Limb (tissue), 2 donors: ENCODE measurements at regions not wholly inside any gene's neighbourhood (a gene's known extent, or its start where the extent isn't known, plus 50 kb on each side); places are given as distances from the start of the nearest gene placed in this dataset.
"Not testable (repeated sequence)": the region's sequence is repeated elsewhere in the genome, so short reads cannot be mapped to it uniquely, and the experiment has no call there.

Experiments
- DNase-seq, 2 donors: peaks; one replicate each; pipeline ENCODE4 v3.0.0-alpha.2; 2016; ENCODE audit errors: extremely low spot score in 2 of 2

- DNase-seq: no peak
These were observed 119.8 kb downstream of the ZNF330 start for GRCh38 chr4:141340458-141340857.

GRCh38 chr4:141346144-141346543 is 125.4 kb downstream of the ZNF330 start:
- DNase-seq: peak in 1 of 2 donors; percentile 80

DNA sequence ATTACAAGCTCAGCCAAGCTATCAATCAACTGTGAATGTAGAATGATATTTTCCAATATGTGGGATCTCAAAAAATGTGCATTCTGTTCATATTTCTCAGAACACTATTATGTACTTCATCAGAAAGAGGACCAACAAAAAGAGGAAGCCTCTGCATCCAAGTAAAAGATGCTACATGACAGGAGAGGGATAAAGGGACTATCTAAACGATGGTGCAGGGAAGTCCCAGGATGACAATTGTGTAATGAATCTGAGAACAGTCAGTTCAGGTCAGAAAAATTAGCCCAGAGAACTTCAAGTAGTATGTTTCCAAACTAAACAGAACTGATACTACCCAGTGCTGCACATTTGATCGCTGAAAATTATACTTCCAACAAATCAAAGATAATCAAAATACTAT is 127.0 kb downstream of the ZNF330 start:
- no peak for DNase-seq

GRCh38 chr4:141348125-141348524 is 127.4 kb downstream of the ZNF330 start:
- no peak for DNase-seq

DNA sequence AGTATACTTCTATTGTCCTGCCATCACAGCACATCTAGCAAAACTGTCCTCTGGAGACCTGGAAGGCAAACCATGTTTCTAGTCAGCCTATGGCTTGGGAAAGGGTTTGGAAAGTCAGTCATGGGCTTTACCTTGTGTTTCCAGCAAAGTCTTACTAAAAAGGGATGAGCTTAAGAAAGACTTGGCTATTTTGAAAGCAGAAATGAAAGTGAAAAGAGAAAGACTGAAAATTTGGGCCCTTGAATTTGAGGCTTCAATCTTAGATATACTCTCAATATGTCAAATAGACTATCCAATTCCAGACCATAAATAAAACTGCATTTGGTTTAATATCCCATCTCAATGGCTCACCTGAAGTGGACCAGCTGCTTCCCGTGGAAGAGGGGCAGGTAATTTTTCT is 127.9 kb downstream of the ZNF330 start:
- no peak for DNase-seq

DNA sequence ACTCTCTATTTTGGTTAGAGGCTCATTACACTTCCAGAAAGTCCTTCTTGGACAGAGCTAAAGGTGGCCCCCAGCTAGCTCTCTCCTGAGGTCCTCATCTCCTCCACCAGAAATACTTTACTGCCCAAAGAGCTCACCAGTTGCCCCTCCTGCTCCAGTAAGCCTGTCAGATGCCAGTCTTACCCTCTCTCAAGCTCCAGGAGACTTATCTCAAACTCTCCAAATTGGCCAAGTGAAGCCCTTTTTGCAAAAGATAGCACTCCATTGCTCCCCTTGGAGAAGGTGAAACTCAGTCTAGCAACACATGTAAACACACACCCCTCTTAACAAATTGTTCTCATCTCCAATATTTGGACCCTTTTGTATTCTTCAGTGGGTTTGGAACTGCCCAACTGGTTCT is 128.5 kb downstream of the ZNF330 start:
- DNase-seq: no peak

- DNase-seq: peak in 1 of 2 donors; percentile 74
These were observed 129.6 kb downstream of the ZNF330 start for GRCh38 chr4:141350122-141350905.

- no peak for DNase-seq
These were observed 131.6 kb downstream of the ZNF330 start for GRCh38 chr4:141352331-141352730.

GRCh38 chr4:141352909-141353525 is 132.3 kb downstream of the ZNF330 start:
- peak in 1 of 2 donors; percentile 52 for DNase-seq

DNA sequence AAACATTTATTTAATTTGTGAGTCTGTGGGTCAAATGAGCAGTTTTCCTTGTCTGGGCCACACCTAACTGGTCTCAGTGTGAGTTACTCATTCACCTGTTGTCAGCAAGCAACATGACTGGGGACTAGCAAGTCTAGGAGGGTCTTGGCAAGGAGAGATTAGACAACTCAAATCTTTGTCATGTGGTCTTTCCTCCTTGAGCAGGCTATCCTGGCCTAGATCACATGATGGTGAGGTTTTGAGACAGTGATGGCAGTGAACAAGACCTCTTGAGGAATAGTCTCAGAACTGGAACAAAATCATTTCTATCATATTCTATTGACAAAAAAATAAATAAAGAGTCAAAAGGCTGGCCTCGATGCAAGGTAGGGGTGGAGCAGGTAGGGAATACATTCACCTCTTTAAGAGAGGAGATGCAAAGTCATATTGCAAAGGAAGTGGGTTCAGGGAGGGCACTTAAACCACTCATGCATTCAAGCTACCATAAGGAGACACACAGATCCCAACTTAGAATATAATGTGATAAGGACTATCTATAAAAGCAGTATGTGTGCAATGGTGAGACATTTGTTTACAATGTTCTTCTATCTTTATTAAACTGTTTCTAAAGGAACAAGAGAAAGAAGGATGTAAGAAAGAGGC is 135.7 kb downstream of the ZNF330 start:
- no peak for DNase-seq

- DNase-seq: no peak
These were observed 136.3 kb downstream of the ZNF330 start for GRCh38 chr4:141356963-141357335.

- DNase-seq: not testable (repeated sequence)
These were observed 147.5 kb downstream of the ZNF330 start for GRCh38 chr4:141368241-141368640.

- no peak for DNase-seq
These were observed 150.5 kb downstream of the ZNF330 start for GRCh38 chr4:141371206-141371605.

DNA sequence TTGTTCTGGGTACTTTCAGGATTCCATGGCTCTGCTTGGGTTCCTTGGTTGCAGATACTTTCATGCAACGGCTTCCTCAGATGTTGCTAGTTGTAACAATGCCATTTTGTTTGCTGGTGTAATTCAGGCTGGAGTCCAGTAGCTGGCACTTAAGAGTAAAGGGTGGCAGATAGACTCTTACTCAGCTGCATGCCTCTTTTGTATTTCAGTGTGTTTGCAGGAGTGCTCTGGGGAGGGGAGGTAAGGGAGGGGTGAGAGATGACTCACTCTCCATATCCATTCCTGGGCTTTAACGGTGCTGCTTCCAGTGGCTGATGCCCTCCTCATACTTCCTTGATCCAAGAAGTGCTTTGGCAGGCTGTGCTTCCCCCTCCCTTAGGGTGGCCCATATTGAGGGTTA is 155.2 kb downstream of the ZNF330 start:
- no peak for DNase-seq

DNA sequence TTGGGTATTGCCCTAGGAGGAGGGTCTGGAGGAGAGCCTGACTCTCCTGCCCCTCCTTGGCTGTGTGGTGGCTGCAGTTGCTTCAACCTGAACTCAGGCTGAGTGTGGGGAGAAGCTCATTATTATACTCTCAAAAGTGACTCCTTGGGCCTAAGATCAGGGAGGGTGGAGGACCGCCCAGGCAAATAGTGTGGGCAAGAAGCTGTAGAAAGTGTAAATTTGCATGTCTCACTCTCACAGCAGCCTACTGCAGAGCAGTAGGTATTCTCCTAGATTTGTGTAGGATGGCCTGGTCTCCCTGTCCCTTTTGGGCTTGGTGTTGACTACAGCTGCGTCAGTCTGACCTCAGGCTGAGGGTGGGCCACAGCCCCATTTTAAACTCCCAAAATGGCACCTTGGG is 156.1 kb downstream of the ZNF330 start:
- no peak for DNase-seq

- DNase-seq: no peak
These were observed 166.6 kb downstream of the ZNF330 start for GRCh38 chr4:141387299-141387698.

GRCh38 chr4:141388481-141388880 is 167.8 kb downstream of the ZNF330 start:
- DNase-seq: no peak

DNA sequence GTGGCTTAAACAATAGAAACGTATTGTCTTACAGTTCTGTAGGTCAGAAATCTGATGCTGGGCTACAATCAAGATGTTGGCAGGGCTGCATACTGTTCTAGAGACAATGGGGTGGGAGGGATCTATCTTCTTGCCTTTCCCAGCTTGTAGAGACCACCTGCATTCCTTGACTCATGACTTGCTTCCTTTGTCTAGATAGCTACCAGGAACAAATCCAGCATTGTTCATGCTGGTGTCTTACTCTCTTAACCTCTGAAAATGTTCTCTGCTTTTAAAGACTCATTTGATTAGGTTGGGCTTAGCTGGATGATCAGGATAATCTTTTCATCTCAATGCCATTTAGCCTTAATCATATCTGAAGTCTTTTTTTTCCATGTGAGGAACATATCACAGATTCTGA is 169.0 kb downstream of the ZNF330 start:
- no peak for DNase-seq

DNA sequence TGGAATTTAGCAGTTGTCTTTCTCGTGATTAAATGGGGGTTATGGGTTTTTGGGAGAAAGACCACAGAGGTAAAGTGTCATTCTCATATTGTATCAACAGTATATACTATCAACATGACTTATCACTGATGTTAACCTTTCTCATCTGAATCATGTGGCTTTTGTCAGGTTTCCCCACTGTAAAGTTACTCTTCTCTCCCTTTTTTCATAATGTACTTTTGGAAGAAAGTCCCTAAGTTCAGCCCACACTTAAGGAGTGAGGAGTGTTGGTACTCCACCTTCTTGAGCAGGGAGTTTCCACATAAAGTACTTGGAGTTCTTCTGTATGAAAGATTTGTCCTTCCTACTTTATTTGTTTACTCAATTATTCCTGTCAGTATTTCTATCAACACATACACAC is 169.9 kb downstream of the ZNF330 start:
- no peak for DNase-seq

DNA sequence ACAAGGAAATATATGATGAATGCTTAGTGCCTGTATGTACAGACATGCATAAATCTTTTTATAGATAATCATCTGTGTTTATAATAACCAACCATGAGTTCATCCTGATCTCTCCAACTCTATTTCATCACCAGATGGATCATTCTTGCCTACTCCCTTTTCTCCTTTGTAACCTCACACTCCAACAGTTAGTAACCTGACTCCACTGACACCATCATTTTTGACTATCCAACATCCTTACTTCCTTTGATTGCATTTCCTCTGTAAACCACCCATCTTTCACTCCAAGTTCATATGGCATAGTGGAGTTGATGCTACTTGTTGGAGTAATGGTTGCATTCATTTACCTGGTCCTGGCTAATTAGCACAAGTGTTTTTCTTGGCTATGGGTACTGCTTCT is 170.6 kb downstream of the ZNF330 start:
- DNase-seq: no peak

DNA sequence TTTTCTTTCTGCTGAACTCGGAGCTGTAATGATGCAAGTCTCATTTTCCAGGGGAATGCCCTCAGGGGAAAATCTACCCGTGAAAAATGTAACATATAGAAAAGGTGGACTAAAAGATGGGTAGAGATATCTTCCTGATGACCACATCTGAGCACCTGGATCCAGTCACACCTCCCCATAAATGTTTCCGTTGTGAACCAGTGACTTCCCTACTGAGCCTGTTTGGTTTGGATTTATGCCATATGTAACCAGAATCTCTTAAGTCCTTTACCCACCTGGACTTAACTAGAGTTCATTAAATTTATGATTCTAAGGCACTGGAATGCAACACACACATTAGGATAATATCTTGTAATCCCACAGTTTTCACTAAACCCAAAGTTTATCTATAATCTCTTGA is 171.1 kb downstream of the ZNF330 start:
- DNase-seq: no peak

GRCh38 chr4:141395246-141395830 is 174.6 kb downstream of the ZNF330 start:
- DNase-seq: no peak
